IMR-90 (cell line): ENCODE measurements at regions not wholly inside any gene's neighbourhood (a gene's known extent, or its start where the extent isn't known, plus 50 kb on each side); places are given as distances from the start of the nearest gene placed in this dataset.

ENCODE experiments used
- ATAC-seq: fragments of 200-7000 bp; cut with Tn5 transposase; 2 replicates; pipeline ENCODE4 v1.9.1; 2020; ENCODE audit warnings: low read depth, mild to moderate bottlenecking, moderate library complexity
- BruUV-seq: library from RNA; stranded (reverse); fragments of 400-500 nt; replicated peaks from 2 replicates; lab custom pipeline; 2021; lab: Mats Ljungman, UMichigan
- CTCF ChIA-PET: fragments of 300-600 bp; formaldehyde crosslinking; extraction: SDS; loops from one replicate; lab custom pipeline; 2021; ENCODE audit warnings: antibody characterized with exemption; lab: Yijun Ruan, JAX
- POLR2A ChIA-PET: fragments of 300-600 bp; sonication (Branson Sonifier 250); formaldehyde crosslinking; loops from one replicate; lab custom pipeline; 2022; ENCODE audit warnings: antibody characterized with exemption; ENCODE audit not compliant: unreplicated experiment; lab: Charles Lee
- DNase-seq: peaks from one replicate; pipeline ENCODE4 v3.0.0; 2013
- H2AFZ ChIP-seq: replicated peaks from 2 replicates; pipeline ENCODE3; 2013; ENCODE audit warnings: low read length, mild to moderate bottlenecking; ENCODE audit not compliant: poor library complexity
- H2AK5ac ChIP-seq: 2 replicates; pipeline ENCODE4 v1.6.1; 2013; ENCODE audit warnings: low read depth, low read length, inconsistent platforms
- H2AK9ac ChIP-seq: replicated peaks from 2 replicates; pipeline ENCODE3; 2013; ENCODE audit warnings: mild to moderate bottlenecking, low read depth, low read length, moderate library complexity; ENCODE audit not compliant: poor library complexity
- H2BK120ac ChIP-seq: 2 replicates; pipeline ENCODE4 v1.6.1; 2013; ENCODE audit warnings: low read depth, low read length, inconsistent platforms
- H2BK15ac ChIP-seq: 3 replicates; pipeline ENCODE4 v1.6.1; 2013; ENCODE audit warnings: low read depth, low read length, inconsistent platforms
- H2BK20ac ChIP-seq: 2 replicates; pipeline ENCODE4 v1.6.1; 2013; ENCODE audit warnings: low read depth, mild to moderate bottlenecking, inconsistent platforms, low read length, moderate library complexity
- H2BK5ac ChIP-seq: 2 replicates; pipeline ENCODE4 v1.6.1; 2013; ENCODE audit warnings: mild to moderate bottlenecking, low read depth, low read length, inconsistent platforms; ENCODE audit not compliant: poor library complexity, severe bottlenecking
- H3K14ac ChIP-seq: replicated peaks from 2 replicates; pipeline ENCODE4 v1.6.1; 2013; ENCODE audit warnings: low read depth, low read length, inconsistent platforms
- H3K18ac ChIP-seq: 2 replicates; pipeline ENCODE4 v1.6.1; 2013; ENCODE audit warnings: low read depth, low read length, control low read depth
- H3K23ac ChIP-seq: 2 replicates; pipeline ENCODE4 v1.6.1; 2013; ENCODE audit warnings: low read depth, low read length, inconsistent platforms
- H3K27ac ChIP-seq: 2 replicates; pipeline ENCODE4 v1.5.1; 2013; ENCODE audit warnings: mild to moderate bottlenecking, control low read depth, low read length; ENCODE audit not compliant: insufficient read depth
- H3K27me3 ChIP-seq: 2 replicates; pipeline ENCODE4 v1.6.1; 2013; ENCODE audit warnings: low read length; ENCODE audit not compliant: control insufficient read depth, insufficient read depth
- H3K36me3 ChIP-seq: 2 replicates; pipeline ENCODE4 v1.6.1; 2013; ENCODE audit warnings: low read length, mixed read lengths; ENCODE audit not compliant: control insufficient read depth, insufficient read depth
- H3K4ac ChIP-seq: 2 replicates; pipeline ENCODE4 v1.6.1; 2013; ENCODE audit warnings: low read depth, low read length, inconsistent platforms
- H3K4me1 ChIP-seq: 2 replicates; pipeline ENCODE4 v1.6.1; 2013; ENCODE audit warnings: low read length, mixed read lengths; ENCODE audit not compliant: control insufficient read depth, insufficient read depth
- H3K4me2 ChIP-seq: 2 replicates; pipeline ENCODE4 v1.6.1; 2013; ENCODE audit warnings: low read depth, mild to moderate bottlenecking, control low read depth, low read length, moderate library complexity
- H3K4me3 ChIP-seq: 2 replicates; pipeline ENCODE4 v1.5.1; 2013; ENCODE audit warnings: low read depth, mild to moderate bottlenecking, control low read depth, low read length, moderate library complexity; ENCODE audit not compliant: insufficient read depth
- H3K56ac ChIP-seq: 2 replicates; pipeline ENCODE4 v1.6.1; 2013; ENCODE audit warnings: low read length, inconsistent platforms; ENCODE audit not compliant: insufficient read depth; ENCODE audit errors: extremely low read depth
- H3K79me1 ChIP-seq, 2 experiments: 2 replicates each; pipeline ENCODE4 v1.6.1; 2013; ENCODE audit warnings: low read length in 2 of 2, inconsistent platforms in 1 of 2, low read depth in 1 of 2
- H3K9ac ChIP-seq: 2 replicates; pipeline ENCODE4 v1.6.1; 2013; ENCODE audit warnings: low read depth, low read length, control low read depth
- H3K9me1 ChIP-seq: 2 replicates; pipeline ENCODE4 v1.6.1; 2013; ENCODE audit warnings: low read length, inconsistent platforms; ENCODE audit not compliant: insufficient read depth
- H3K9me3 ChIP-seq: 2 replicates; pipeline ENCODE4 v1.6.1; 2013; ENCODE audit warnings: low read length; ENCODE audit not compliant: control insufficient read depth, insufficient read depth
- H4K20me1 ChIP-seq: 2 replicates; pipeline ENCODE4 v1.6.1; 2013; ENCODE audit warnings: low read length, inconsistent platforms; ENCODE audit not compliant: insufficient read depth
- H4K5ac ChIP-seq: 2 replicates; pipeline ENCODE4 v1.6.1; 2013; ENCODE audit warnings: mild to moderate bottlenecking, low read depth, low read length, control low read depth
- H4K8ac ChIP-seq, 2 experiments: 2 replicates each; pipeline ENCODE4 v1.6.1; 2013; ENCODE audit warnings: low read depth in 2 of 2, low read length in 2 of 2, control low read depth in 1 of 2, inconsistent platforms in 1 of 2
- H4K91ac ChIP-seq: 2 replicates; pipeline ENCODE4 v1.6.1; 2013; ENCODE audit warnings: low read depth, low read length, inconsistent platforms; ENCODE audit not compliant: insufficient read depth
- CEBPB ChIP-seq: IDR thresholded peaks from 2 replicates; pipeline ENCODE4 v1.6.1; 2012; ENCODE audit warnings: low read depth, low read length, improper control_type of control experiment
- CHD1 ChIP-seq: IDR thresholded peaks from 2 replicates; pipeline ENCODE4 v1.6.1; 2012; ENCODE audit warnings: low read depth, low read length, improper control_type of control experiment
- MXI1 ChIP-seq: IDR thresholded peaks from 2 replicates; pipeline ENCODE4 v1.6.1; 2012; ENCODE audit warnings: low read depth, mild to moderate bottlenecking, low read length, moderate library complexity, borderline replicate concordance
- NFE2L2 ChIP-seq: fragments of 150-350 bp; IDR thresholded peaks from 2 replicates; pipeline ENCODE4 v1.6.1; 2016; ENCODE audit warnings: low read depth, mild to moderate bottlenecking, low read length
- POLR2A ChIP-seq: IDR thresholded peaks from 2 replicates; pipeline ENCODE4 v1.6.1; 2012; ENCODE audit warnings: mild to moderate bottlenecking, low read depth, low read length
- RAD21 ChIP-seq: IDR thresholded peaks from 2 replicates; pipeline ENCODE4 v1.6.1; 2012; ENCODE audit warnings: low read length, improper control_type of control experiment
- RCOR1 ChIP-seq: IDR thresholded peaks from 2 replicates; pipeline ENCODE4 v1.6.1; 2012; ENCODE audit warnings: mild to moderate bottlenecking, low read length, improper control_type of control experiment; ENCODE audit not compliant: insufficient replicate concordance
- WGBS, 2 experiments: methylation state at CpG; one replicate each; pipeline versions ENCODE4 v1.1.5 to v1.1.7; 2013; ENCODE audit warnings: missing lambda C conversion rate in 2 of 2; ENCODE audit not compliant: insufficient read length in 1 of 2; ENCODE audit errors: extremely low coverage in 2 of 2; 5-methylcytosine and 5-hydroxymethylcytosine counted together
- dilution Hi-C: fragments of 300-500 bp; cut with HindIII; formaldehyde crosslinking; loops from one replicate; pipeline ENCODE4 v1.14.3; 2018; ENCODE audit warnings: low sequenced_read_pairs; ENCODE audit not compliant: unreplicated experiment
- in situ Hi-C: fragments of 300-500 bp; cut with MboI; formaldehyde crosslinking; loops from 3 replicates; pipeline ENCODE4 v1.14.3; 2019; ENCODE audit warnings: low sequenced_read_pairs, inconsistent platforms, mixed read lengths
- intact Hi-C: fragments of 100-400 bp; cut with micrococcal nuclease; formaldehyde crosslinking; loops from 2 replicates; pipeline ENCODE4 v1.10.0; 2022
- TF ChIP-seq, protein P1 (sequence below): conservative IDR thresholded peaks from 2 replicates; pipeline ENCODE4 v1.5.1; 2012; ENCODE audit warnings: mild to moderate bottlenecking, low read depth, low read length, improper control_type of control experiment

DNA sequence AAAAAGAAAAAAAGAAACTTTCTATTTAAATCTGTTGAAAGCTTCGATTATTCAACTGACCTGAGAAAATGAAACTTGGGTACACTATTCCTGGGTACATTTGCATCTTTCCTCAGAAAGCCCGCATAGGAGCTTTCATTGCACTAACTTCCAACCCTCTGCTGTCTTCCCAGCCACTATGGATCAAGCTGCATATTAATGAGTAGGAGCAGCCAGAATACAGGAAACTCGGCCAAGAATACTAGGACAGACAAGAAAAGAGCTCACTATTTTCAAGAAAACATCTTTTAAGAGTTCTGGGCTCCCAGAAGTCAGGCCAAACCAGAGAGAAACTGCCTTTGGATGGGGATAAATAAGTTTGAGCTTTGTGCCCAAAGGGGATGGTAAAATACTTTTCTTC, 135.0 kb upstream of the CCDC28A start:
- in situ Hi-C loops = no loop called here
- no peak overlapping the region for H2BK120ac ChIP-seq
- TF ChIP-seq POLR2A (no peak), RCOR1 (no peak), NFE2L2 (no peak), CHD1 (no peak), MXI1 (no peak), RAD21 (no peak), CEBPB (no peak)
- TF ChIP-seq, protein P1, sequence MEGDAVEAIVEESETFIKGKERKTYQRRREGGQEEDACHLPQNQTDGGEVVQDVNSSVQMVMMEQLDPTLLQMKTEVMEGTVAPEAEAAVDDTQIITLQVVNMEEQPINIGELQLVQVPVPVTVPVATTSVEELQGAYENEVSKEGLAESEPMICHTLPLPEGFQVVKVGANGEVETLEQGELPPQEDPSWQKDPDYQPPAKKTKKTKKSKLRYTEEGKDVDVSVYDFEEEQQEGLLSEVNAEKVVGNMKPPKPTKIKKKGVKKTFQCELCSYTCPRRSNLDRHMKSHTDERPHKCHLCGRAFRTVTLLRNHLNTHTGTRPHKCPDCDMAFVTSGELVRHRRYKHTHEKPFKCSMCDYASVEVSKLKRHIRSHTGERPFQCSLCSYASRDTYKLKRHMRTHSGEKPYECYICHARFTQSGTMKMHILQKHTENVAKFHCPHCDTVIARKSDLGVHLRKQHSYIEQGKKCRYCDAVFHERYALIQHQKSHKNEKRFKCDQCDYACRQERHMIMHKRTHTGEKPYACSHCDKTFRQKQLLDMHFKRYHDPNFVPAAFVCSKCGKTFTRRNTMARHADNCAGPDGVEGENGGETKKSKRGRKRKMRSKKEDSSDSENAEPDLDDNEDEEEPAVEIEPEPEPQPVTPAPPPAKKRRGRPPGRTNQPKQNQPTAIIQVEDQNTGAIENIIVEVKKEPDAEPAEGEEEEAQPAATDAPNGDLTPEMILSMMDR = no peak
- H3K9me3 ChIP-seq = no peaks in the 10 kb centered on the region
- H3K4ac ChIP-seq = no peak overlapping the region
- ChIA-PET CTCF (interaction anchor here (0.6 to 0.7 kb wide), 2 partner anchors 45 to 125 kb away, joined by 3 to 5 read pairs; no protein-coding TSS in a partner anchor), POLR2A (no interaction called here)
- H3K14ac ChIP-seq = no peak overlapping the region
- no peak overlapping the region for H3K27ac ChIP-seq
- H3K4me3 ChIP-seq = no peak overlapping the region
- no peak overlapping the region for H2AK5ac ChIP-seq
- no TSS peak for BruUV-seq
- H3K79me1 ChIP-seq = peaks cover 4 to 7% of the 10 kb centered on the region in 2 experiments; a peak in 2 of 4 replicates
- dilution Hi-C loops = no loop called here
- no peak overlapping the region for H3K23ac ChIP-seq
- no peak overlapping the region for H3K4me2 ChIP-seq
- no peak overlapping the region for H3K9ac ChIP-seq
- no peak overlapping the region for H2BK20ac ChIP-seq
- no peak overlapping the region for H4K5ac ChIP-seq
- no peak overlapping the region for H2BK15ac ChIP-seq
- no CpG with 5 or more reads among the region's 3 CpGs for WGBS, 2 experiments
- no peaks in the 10 kb centered on the region for H3K36me3 ChIP-seq
- H3K27me3 ChIP-seq = no peaks in the 10 kb centered on the region
- no peaks in the 10 kb centered on the region for H3K4me1 ChIP-seq
- no peak overlapping the region for H4K91ac ChIP-seq
- DNase-seq = no peak
- H3K9me1 ChIP-seq = no peaks in the 10 kb centered on the region
- H2AFZ ChIP-seq = no peak overlapping the region
- H4K20me1 ChIP-seq = no peaks in the 10 kb centered on the region
- no peak overlapping the region for H2BK5ac ChIP-seq
- intact Hi-C loops = no loop called here
- ATAC-seq = no peak
- H4K8ac ChIP-seq = no peak overlapping the region
- H2AK9ac ChIP-seq = no peak overlapping the region
- H3K56ac ChIP-seq = no peak overlapping the region
- no peak overlapping the region for H3K18ac ChIP-seq
